HG03460 (cell line): ENCODE measurements at regions not wholly inside any gene's neighbourhood (a gene's known extent, or its start where the extent isn't known, plus 50 kb on each side); places are given as distances from the start of the nearest gene placed in this dataset.
"Not testable (repeated sequence)": the region's sequence is repeated elsewhere in the genome, so short reads cannot be mapped to it uniquely, and the experiment has no call there.

Source experiments
- ATAC-seq: cut with Tn5 transposase; IDR thresholded peaks from one replicate; pipeline ENCODE4 v1.9.1; 2021; ENCODE audit not compliant: unreplicated experiment

DNA sequence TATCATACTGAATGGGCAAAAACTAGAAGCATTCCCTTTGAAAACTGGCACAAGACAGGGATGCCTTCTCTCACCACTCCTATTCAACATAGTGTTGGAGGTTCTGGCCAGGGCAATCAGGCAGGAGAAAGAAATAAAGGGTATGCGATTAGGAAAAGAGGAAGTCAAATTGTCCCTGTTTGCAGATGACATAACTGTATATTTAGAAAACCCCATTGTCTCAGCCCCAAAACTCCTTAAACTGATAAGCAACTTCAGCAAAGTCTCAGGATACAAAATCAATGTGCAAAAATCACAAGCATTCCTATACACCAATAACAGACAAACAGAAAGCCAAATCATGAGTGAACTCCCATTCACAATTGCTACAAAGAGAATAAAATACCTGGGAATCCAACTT is 52.5 kb upstream of the CCDC71L start:
- not testable (repeated sequence) for ATAC-seq

DNA sequence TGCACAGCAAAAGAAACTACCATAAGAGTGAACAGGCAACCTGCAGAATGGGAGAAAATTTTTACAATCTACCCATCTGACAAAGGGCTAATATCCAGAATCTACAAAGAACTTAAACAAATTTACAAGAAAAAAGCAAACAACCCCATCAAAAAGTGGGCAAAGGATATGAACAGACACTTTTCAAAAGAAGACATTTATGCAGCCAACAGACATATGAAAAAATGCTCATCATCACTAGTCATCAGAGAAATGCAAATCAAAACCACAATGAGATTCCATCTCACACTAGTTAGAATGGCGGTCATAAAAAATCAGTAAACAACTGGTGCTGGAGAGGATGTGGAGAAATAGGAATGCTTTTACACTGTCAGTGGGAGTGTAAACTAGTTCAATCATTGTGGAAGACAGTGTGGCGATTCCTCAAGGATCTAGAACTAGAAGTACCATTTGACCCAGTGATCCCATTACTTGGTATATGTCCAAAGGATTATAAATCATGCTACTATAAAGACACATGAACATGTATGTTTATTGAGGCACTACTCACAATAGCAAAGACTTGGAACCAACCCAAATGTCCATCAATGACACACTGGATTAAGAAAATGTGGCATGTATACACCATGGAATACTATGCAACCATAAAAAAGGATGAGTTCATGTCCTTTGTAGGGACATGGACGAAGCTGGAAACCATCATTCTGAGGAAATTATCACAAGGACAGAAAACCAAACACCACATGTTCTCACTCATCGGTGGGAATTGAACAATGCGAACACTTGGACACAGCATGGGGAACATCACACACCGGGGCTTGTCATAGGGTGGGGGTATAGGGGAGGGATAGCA is 53.9 kb upstream of the CCDC71L start:
- ATAC-seq = not testable (repeated sequence)

GRCh38 chr7:106715730-106716129 is 54.8 kb upstream of the CCDC71L start:
- no peak for ATAC-seq

DNA sequence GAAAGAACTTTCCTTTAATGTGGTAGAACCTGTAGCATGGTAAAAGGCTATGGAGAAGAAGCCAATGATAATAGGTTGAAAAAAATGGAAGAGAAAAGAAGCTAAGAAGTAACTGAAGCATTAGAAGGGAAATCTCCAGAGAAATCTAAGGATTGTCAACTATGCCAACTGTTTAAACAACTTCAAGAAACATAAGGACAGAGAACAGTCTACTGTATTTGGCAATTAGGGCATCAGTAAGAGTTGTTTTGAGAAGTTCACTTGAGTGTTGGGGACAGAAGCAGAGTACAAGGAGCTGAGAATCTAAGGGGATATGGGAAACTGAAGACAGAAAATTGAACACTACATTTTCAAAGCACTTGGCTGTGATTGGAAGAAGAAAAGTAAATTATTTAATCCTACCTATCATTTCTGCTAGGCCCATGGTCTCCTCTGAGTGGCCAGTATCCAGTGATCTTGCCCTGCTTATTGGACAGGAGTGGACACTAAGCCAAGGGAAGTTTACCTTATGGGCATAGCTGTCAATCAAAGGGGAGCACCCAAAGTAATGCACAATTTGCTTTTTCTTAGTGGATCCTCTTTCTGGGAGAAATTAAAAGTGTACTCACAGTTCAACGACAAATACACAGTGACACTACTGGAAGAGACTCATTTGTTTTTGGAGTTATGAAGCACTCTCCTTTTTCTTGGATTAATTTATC is 56.4 kb upstream of the CCDC71L start:
- ATAC-seq = no peak

GRCh38 chr7:106717955-106718871 is 57.3 kb upstream of the CCDC71L start:
- ATAC-seq = peak; percentile 82

DNA sequence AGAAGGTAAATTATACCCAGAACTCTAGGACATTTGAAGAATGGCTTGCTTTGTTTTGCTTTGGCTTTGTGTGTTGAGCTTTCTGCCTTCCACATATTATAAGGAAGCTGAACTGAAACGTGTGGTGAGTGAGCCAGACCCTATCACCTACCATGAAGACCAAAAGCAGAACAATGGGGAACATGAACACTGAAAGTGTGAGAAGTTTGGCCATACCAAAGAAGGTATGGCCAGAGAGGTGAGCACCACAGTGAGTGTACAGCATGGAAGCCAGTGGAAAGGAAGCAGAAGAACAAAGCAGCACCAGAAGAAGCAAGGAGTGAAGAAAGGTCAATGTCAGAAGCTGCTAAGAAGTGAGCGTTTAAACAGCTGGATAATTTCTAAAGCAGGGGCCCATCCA is 59.7 kb upstream of the CCDC71L start:
- ATAC-seq = peak; percentile 64

- ATAC-seq = no peak
Measured at GRCh38 chr7:106721816-106722785, 61.1 kb upstream of the CCDC71L start.

DNA sequence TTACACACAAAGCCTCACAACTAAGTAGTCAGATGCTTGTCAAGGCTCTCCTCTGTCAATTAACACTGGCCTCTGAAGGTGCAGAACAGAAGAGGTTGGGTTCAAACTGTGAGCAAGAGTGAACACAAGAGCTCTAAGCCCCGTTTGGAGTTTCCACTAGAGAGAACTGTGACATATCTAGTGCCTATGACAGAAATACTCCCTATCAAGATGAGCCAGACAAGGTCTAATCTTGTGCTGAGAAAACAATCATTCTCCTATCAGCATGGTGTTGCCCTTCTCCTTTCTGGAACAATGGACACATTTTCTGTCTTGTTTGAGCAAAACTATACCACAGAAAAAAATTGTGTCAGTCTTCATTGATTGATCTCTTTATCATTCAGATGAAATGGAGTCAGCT is 62.4 kb upstream of the CCDC71L start:
- ATAC-seq = no peak

DNA sequence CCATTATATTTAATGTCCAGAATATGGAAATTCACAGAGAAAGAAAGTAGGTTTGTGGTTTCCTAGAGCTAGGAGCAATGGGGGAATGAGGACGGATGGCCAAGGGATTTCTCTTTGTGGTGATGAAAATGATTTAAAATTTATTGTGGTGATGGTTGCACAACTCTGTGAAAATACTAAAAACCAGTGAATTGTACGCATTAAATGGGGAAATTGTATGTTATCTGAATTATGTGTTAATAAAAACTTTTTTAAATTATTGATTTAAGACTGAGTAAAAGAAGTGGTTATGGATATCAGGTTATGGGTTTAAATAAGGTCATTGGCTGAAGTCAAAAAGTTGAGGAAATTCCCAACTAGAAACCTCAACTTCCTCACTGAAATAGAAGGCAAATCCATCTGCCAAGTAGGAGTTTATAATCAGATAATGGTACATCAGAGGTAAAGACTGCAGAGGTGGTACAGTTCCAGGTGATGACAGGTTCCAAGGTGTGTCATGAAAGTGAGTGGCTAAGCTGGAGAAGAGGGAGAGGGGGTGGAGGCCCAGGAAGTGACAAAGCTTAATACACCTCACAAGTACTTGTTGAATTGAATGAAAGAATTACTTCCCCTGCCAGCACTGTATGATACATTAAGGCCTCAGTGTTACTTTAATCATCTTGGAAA is 68.9 kb upstream of the CCDC71L start:
- ATAC-seq = no peak

- ATAC-seq = peak; percentile 85
Measured at GRCh38 chr7:106731187-106731586, 70.2 kb upstream of the CCDC71L start.

DNA sequence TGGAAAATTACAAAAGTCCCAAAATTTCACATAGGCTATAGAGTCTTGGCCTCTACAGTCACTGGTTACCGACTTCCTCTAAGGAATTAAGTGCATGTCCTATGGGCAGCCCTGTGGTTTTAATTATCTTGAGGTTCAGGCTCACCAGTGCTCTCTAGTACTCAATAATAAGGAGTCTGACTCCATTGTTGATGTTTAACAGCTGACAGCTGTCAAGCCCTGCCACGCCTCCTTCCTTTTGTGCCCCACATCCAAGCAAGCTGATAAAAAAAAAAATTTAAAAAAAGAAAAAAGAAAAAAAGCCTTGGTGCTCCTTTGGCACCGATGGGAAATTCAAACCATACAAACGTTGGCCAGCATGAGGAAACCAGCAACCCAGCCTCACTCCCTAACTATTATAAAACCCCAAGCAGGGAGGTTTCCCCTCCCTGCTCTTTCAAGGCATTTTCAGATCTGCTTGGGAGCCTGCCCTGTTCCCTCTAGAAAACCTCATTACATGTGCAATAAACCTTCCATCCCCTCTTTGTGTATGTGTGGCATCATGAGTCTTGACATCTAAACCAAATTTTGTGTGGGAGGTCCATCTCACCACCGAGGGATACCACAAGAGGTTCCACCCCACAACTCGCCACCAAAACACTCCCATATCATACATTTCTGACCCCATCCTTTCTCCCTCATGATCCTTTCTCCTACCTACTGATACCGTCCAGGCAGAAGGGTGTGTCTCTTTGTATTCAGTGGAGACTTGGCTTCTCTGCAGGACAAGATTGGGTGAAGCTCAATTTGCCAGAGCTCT is 70.9 kb upstream of the CCDC71L start:
- no peak for ATAC-seq

DNA sequence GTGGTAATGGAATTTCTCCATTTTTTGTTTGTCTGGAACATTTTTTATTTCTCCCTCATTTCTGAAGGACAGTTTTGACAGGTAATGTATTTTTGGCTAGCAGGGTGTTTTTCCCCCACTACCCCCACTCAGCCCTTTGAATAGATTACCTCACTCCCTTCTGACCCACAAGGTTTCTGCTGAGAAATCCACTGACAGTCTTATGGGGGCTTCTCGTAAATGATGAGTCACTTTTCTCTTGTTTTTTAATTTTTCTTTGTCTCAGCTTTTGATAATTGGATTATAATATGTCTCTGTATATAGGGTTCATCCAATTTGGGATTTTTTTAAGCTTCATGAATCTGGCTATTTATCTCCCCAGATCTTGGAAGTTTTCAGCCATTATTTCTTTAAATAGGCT is 74.7 kb upstream of the CCDC71L start:
- no peak for ATAC-seq

DNA sequence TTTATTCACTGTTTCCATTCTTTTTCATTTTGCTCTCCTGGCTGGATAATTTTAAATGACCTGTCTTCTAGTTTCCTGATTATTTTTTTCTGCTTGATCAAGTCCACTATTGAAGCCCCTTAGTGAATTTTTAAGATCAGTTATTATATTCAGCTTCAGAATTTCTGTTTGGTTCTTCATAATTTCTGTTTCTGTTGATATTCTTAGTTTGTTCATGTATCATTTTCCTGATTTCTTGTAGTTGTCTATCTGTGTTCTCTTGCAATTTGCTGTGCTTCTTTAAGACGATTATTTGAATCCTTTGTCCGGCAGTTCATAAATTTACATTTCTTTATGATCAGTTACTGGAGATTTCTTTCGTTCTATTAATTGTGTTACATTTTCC is 75.2 kb upstream of the CCDC71L start:
- no peak for ATAC-seq

DNA sequence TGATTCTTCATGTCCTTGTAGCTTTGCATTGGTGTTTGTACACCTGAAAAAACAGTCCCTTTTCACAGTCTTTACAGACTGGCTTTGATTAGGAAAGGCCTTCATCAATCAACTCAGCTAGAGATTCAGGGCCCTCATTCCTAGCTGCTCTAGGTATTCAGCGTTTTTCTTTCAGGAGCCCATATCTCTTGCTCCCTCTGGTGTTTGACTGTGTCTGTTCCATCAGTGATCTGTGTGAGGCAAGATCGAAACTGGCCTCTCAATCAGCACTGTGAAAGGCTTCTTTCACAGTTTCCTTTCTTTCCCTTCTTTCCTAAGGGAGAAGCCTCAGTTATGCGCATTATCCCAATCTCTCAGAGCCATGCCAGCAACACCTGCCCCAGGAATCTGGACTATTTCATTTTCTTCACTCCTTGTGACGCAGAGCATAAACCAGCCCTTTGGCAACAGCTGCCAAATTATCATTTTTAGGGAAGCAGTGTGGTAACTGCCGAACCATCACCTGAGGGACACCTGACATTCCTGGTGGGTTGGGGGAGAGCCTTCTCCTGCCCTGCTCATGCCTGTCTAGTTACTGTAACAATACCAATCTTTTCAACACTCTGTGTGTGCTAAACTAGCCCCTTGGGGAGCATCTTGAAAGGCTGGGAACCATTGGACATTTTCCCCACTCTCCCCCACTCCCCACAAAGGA is 75.7 kb upstream of the CCDC71L start:
- peak; percentile 83 for ATAC-seq

DNA sequence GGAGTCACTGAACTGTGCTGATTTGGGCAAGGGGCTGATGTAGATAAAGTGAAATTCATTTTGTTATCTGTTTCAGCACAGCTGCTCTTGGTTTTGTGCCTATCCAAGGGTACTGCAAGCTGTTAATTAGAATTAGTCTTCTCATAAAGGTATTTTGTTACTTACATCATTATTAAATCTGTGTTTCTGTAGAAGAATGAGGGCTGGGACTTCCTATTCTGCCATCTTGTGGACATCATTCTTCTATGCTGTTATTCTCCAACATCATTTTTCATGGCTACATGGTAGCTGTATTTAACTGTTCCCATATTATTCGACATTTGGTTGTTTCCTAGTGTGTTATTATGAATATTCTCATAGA is 76.2 kb upstream of the CCDC71L start:
- ATAC-seq = no peak

GRCh38 chr7:106740806-106741205 is 79.8 kb upstream of the CCDC71L start:
- no peak for ATAC-seq

- ATAC-seq = no peak
Measured at GRCh38 chr7:106744563-106745091, 83.7 kb upstream of the CCDC71L start.

DNA sequence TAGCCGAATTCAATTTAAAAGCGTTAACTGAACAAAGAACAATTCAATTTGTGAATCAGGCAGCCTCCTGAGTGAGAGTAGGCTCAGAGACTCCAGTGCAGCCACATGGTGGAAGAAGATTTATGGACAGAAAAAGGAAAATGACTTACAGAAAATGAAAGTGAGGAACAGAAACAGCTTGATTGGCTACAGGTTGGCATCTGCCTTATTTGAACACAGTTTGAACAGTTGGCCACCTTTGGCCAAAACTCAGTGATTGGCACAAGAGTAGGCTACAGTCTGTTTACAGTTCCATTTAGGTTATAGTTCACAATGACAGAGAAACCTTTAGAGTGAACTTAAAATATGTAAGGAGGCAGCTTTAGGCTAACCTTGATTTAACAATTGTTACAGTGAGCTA is 86.3 kb upstream of the CCDC71L start:
- not testable (repeated sequence) for ATAC-seq
